Fibroblast of pulmonary artery (primary cell): ENCODE measurements at regions not wholly inside any gene's neighbourhood (a gene's known extent, or its start where the extent isn't known, plus 50 kb on each side); places are given as distances from the start of the nearest gene placed in this dataset.

Experiments
- DNase-seq: peaks from one replicate; pipeline ENCODE4 v3.0.0-alpha.2; 2010; ENCODE audit warnings: low read depth
- H3K4me3 ChIP-seq: replicated peaks from 2 replicates; pipeline ENCODE4 v1.5.1; 2011; ENCODE audit warnings: low read depth, mild to moderate bottlenecking, control low read depth, low read length, moderate library complexity
- CTCF ChIP-seq: IDR thresholded peaks from 2 replicates; pipeline ENCODE4 v1.5.1; 2011; ENCODE audit warnings: mild to moderate bottlenecking, control low read depth, low read length, inconsistent platforms; ENCODE audit errors: missing control alignments

GRCh38 chr12:88251798-88252197, 109.7 kb downstream of the TMTC3 start:
- no peak overlapping the region for H3K4me3 ChIP-seq
- TF ChIP-seq CTCF: no peak
- DNase-seq: no peak

- no peak for DNase-seq
- no peak for TF ChIP-seq CTCF
- no peak overlapping the region for H3K4me3 ChIP-seq
These were observed 111.4 kb downstream of the TMTC3 start for GRCh38 chr12:88253371-88253978.

- no peak overlapping the region for H3K4me3 ChIP-seq
- no peak for DNase-seq
- no peak for TF ChIP-seq CTCF
These were observed 113.1 kb downstream of the TMTC3 start for GRCh38 chr12:88255224-88255623.

GRCh38 chr12:88255847-88256246, 113.7 kb downstream of the TMTC3 start:
- TF ChIP-seq CTCF: no peak
- no peak for DNase-seq
- H3K4me3 ChIP-seq: no peak overlapping the region

- TF ChIP-seq CTCF: no peak
- no peak overlapping the region for H3K4me3 ChIP-seq
- no peak for DNase-seq
These were observed 116.3 kb downstream of the TMTC3 start for GRCh38 chr12:88258396-88258795.

- no peak for TF ChIP-seq CTCF
- H3K4me3 ChIP-seq: no peak overlapping the region
- no peak for DNase-seq
These were observed 124.8 kb downstream of the TMTC3 start for GRCh38 chr12:88266806-88267360.

- DNase-seq: no peak
- TF ChIP-seq CTCF: no peak
- no peak overlapping the region for H3K4me3 ChIP-seq
These were observed 125.5 kb downstream of the TMTC3 start for GRCh38 chr12:88267630-88268029.
